ENCODE measurements at regions not wholly inside any gene's neighbourhood (a gene's known extent, or its start where the extent isn't known, plus 50 kb on each side); places are given as distances from the start of the nearest gene placed in this dataset.

DNA sequence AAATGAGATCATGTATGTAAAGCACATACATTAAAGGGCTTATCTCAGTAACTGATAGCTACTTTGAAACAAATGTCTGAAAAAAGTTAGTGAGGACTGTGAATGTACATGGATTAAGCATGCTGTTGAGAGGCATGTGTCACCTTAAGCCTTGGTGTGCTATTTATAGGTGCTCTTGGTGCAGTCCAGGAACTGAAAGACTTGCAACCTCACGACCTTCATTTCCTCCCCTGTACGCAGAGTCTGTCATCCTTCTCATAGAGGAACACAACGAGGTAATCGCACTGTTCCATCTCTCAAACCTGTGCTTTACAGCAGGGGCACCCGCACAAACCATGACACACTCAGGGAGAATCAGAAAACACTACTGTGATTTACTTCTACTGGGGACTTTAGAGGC lies 65.6 kb downstream of the UFM1 start:
- Histone ChIP-seq H3K4me1 (ENCODE audit: control insufficient read depth, insufficient read depth, low read length) (no peaks in the 10 kb centered on the region), H3K27ac (ENCODE audit: low read length) (no peak overlapping the region), H3K4me3 (ENCODE audit: low read length) (no peak overlapping the region), H3K27me3 (ENCODE audit: control insufficient read depth, insufficient read depth, low read length) (no peaks in the 10 kb centered on the region), H3K36me3 (ENCODE audit: control insufficient read depth, insufficient read depth, low read length) (no peaks in the 10 kb centered on the region), H3K9me3 (replicated peaks; ENCODE audit: control insufficient read depth, low read depth, low read length) (no peaks in the 10 kb centered on the region)
- DNase-seq = no peak
- WGBS (ENCODE audit: insufficient coverage) = 55% methylated on average over 4 of the region's 5 CpGs

DNA sequence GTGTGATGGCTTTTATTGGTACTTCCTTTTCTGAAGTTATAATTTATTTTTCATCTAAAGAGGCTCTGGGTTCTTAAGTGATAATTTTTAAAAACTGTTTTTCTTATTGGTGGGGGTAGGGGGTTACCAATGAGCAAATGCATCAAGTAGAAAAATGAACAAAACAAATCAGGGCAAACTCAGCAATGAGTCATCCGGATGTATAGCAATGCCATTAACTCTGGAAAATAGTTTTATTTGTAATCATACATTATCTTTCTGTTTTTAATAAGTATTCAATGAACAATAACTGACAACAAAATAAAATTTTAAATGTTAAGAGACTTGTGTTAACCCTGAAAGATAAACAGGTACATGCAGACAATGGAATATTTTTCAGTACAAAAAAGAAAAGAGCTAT lies 67.6 kb downstream of the UFM1 start:
- Histone ChIP-seq H3K36me3 (ENCODE audit: control insufficient read depth, insufficient read depth, low read length) (no peaks in the 10 kb centered on the region), H3K4me3 (ENCODE audit: low read length) (no peak overlapping the region), H3K9me3 (replicated peaks; ENCODE audit: control insufficient read depth, low read depth, low read length) (no peaks in the 10 kb centered on the region), H3K27me3 (ENCODE audit: control insufficient read depth, insufficient read depth, low read length) (no peaks in the 10 kb centered on the region), H3K4me1 (ENCODE audit: control insufficient read depth, insufficient read depth, low read length) (no peaks in the 10 kb centered on the region), H3K27ac (ENCODE audit: low read length) (no peak overlapping the region)
- no peak for DNase-seq
- WGBS (ENCODE audit: insufficient coverage) = no CpG with 5 or more reads among the region's 1 CpG

DNA sequence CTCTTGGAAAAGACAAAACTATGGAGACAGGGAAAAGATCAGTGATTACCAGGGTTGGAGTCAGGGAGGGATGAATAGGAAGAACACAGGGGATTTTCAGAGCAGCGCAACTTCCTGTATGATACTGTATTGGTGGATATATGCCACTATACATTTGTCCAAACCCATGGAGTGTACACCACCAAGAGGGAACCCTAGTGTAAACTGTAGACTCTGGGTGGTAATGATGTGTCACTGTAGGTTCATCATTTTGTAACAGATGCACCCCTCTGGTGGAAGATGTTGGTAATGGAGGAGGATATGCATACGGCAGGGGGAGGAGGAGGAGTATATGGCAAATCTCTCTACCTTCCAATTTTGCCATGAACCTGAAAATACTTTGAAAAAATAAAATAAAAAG lies 68.1 kb downstream of the UFM1 start:
- DNase-seq = peak; percentile 18
- Histone ChIP-seq H3K27ac (ENCODE audit: low read length) (no peak overlapping the region), H3K4me3 (ENCODE audit: low read length) (no peak overlapping the region), H3K9me3 (replicated peaks; ENCODE audit: control insufficient read depth, low read depth, low read length) (no peaks in the 10 kb centered on the region), H3K27me3 (ENCODE audit: control insufficient read depth, insufficient read depth, low read length) (no peaks in the 10 kb centered on the region), H3K36me3 (ENCODE audit: control insufficient read depth, insufficient read depth, low read length) (no peaks in the 10 kb centered on the region), H3K4me1 (ENCODE audit: control insufficient read depth, insufficient read depth, low read length) (no peaks in the 10 kb centered on the region)
- no CpG with 5 or more reads among the region's 2 CpGs for WGBS (ENCODE audit: insufficient coverage)

DNA sequence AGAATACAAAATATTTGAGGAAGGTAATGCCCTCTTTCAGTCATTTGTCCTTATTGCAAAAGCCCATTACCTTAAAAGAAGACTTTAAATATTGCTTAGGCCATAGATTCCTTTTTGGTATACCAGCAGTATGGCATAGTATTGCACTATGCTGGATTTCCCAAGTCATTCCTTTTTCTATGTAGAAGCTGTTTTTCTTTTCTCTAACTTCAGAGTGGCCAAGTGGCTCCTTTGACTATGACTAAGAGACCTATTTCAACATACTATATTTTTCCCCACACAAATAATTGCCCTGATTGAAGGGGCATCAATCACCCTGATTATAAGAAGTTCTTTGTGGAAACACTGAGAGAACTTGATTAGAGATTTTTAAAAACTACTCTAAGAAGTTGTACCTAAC lies 68.6 kb downstream of the UFM1 start:
- Histone ChIP-seq H3K27me3 (ENCODE audit: control insufficient read depth, insufficient read depth, low read length) (no peaks in the 10 kb centered on the region), H3K27ac (ENCODE audit: low read length) (no peak overlapping the region)

DNA sequence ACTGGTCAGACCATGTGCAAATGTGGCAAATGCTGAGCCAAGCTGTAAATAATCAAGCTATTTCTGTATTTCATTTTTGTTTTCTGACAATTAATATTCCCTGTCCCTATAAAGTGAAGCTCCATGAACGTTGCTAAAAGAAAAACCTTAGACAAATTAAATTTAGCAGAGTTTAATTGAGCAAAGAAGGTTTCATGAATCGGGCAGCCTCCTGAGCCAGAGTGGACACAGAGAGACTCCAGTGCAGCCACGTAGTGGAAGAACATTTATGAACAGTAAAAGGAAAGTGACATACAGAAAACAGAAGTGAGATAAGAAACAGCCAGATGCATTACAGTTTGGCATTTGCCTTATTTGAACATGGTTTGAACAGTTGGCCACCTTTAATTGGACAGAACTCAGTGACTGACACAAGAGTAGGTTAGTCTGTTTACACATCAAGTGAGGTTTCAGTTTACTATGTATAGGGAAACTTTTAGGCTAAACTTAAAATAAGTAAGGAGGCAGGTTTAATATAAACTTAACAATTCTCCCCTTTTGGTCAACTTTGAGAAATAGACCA lies 69.7 kb downstream of the UFM1 start:
- Histone ChIP-seq H3K27me3 (ENCODE audit: control insufficient read depth, insufficient read depth, low read length) (no peaks in the 10 kb centered on the region), H3K36me3 (ENCODE audit: control insufficient read depth, insufficient read depth, low read length) (no peaks in the 10 kb centered on the region), H3K9me3 (replicated peaks; ENCODE audit: control insufficient read depth, low read depth, low read length) (no peaks in the 10 kb centered on the region), H3K4me1 (ENCODE audit: control insufficient read depth, insufficient read depth, low read length) (no peaks in the 10 kb centered on the region), H3K27ac (ENCODE audit: low read length) (no peak overlapping the region), H3K4me3 (ENCODE audit: low read length) (no peak overlapping the region)
- no peak for DNase-seq
- WGBS (ENCODE audit: insufficient coverage) = 100% methylated on average over 2 of the region's 3 CpGs

More for the DNA sequence above, 68.6 kb downstream of the UFM1 start:
- DNase-seq = no peak
- Histone ChIP-seq H3K4me3 (ENCODE audit: low read length) (no peak overlapping the region), H3K9me3 (replicated peaks; ENCODE audit: control insufficient read depth, low read depth, low read length) (no peaks in the 10 kb centered on the region), H3K36me3 (ENCODE audit: control insufficient read depth, insufficient read depth, low read length) (no peaks in the 10 kb centered on the region), H3K4me1 (ENCODE audit: control insufficient read depth, insufficient read depth, low read length) (no peaks in the 10 kb centered on the region)

DNA sequence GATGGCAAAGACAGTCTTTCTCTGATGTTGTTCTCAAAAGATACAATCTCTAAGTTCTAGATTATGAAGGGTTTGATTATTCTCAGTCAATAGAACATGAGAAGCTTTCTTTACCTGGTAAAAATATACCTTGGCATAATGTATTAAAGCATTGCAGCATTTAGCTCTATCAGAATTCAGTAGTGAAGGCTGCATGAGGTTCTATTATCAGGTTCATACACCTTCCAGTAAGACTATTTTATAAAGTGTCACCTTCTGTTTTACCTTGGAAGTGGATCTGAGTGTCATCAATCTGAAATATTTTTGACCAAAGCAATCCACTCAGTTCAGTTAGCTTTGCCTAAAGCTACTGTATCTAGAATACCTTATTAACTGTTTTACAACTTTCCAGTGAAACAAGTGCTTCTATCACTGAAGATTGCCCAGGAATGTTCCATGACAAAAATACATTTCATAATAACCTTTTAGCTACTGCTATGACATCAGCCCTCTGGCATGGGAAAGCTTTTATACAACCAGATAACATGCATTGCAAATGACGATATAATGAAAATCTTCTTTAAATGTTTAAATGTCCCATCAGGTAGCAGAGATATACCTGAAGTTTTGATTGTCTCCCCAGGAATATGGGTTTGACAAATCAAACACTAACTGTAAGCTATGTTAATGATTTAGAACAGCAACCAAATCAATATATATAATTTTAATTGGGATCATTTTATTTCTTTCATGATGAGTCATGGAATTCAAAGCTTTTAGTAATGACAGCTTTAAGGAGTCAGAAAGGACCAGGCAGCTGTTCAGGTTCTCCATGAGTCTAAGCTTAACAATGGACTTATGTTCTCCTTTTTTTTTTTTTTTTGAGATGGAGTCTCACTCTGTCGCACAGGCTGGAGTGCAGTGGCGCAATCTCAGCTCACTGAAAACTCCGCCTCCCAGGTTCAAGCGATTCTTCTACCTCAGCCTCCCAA lies 72.2 kb downstream of the UFM1 start:
- no CpG with 5 or more reads among the region's 5 CpGs for WGBS (ENCODE audit: insufficient coverage)
- H3K27ac ChIP-seq (ENCODE audit: low read length) = no peak overlapping the region

DNA sequence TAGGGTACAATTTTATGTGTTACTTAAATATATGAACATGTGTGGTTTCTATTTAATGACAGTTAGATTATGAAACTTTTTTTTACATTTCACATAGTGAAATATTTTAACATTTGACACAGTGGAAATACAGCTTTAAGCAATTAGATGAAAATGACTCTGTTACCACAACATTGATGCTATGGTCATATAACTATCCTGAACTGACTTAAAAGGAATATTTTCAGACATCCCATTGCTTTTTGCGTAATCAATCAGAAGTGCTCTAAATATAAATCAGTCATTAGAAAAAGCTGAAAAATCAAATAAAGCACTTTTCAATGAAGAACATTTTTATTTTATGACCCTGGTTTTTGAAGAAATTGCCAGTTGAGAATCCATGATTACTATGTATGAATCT lies 80.3 kb downstream of the UFM1 start:
- no peak for DNase-seq
- no peak overlapping the region for H3K27ac ChIP-seq (ENCODE audit: low read length)
- no peaks in the 10 kb centered on the region for H3K9me3 ChIP-seq (replicated peaks; ENCODE audit: control insufficient read depth, low read depth, low read length)
- H3K4me3 ChIP-seq (ENCODE audit: low read length) = no peak overlapping the region
- no peaks in the 10 kb centered on the region for H3K36me3 ChIP-seq (ENCODE audit: control insufficient read depth, insufficient read depth, low read length)
- WGBS (ENCODE audit: insufficient coverage) = no CpG with 5 or more reads among the region's 1 CpG
- H3K4me1 ChIP-seq (ENCODE audit: control insufficient read depth, insufficient read depth, low read length) = no peaks in the 10 kb centered on the region
- H3K27me3 ChIP-seq (ENCODE audit: control insufficient read depth, insufficient read depth, low read length) = no peaks in the 10 kb centered on the region

More for the DNA sequence above, 72.2 kb downstream of the UFM1 start:
- H3K27me3 ChIP-seq (ENCODE audit: control insufficient read depth, insufficient read depth, low read length) = no peaks in the 10 kb centered on the region
- no peaks in the 10 kb centered on the region for H3K4me1 ChIP-seq (ENCODE audit: control insufficient read depth, insufficient read depth, low read length)
- DNase-seq = no peak
- no peaks in the 10 kb centered on the region for H3K9me3 ChIP-seq (replicated peaks; ENCODE audit: control insufficient read depth, low read depth, low read length)
- H3K36me3 ChIP-seq (ENCODE audit: control insufficient read depth, insufficient read depth, low read length) = no peaks in the 10 kb centered on the region
- no peak overlapping the region for H3K4me3 ChIP-seq (ENCODE audit: low read length)

DNA sequence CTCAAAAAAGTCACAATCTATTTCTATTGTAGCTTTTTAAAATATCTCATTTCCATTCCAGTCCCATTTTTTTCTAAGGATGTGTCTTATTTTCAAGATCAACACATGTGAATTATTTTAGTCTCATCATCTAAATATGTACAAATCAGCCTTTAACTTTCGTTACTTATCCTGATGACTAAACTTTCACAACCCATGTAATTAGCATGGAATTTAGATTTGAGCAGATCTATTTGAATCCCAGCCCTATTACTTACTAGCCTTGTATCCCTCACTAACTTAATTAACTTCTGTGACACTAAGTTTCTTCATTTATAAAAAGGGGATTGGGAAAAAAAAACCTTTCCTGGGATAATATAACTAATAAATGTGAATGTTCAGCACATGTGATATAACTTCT lies 81.1 kb downstream of the UFM1 start:
- H3K9me3 ChIP-seq (replicated peaks; ENCODE audit: control insufficient read depth, low read depth, low read length) = no peaks in the 10 kb centered on the region
- no peaks in the 10 kb centered on the region for H3K4me1 ChIP-seq (ENCODE audit: control insufficient read depth, insufficient read depth, low read length)
- no peak for DNase-seq
- H3K27ac ChIP-seq (ENCODE audit: low read length) = no peak overlapping the region
- no peaks in the 10 kb centered on the region for H3K36me3 ChIP-seq (ENCODE audit: control insufficient read depth, insufficient read depth, low read length)
- no peaks in the 10 kb centered on the region for H3K27me3 ChIP-seq (ENCODE audit: control insufficient read depth, insufficient read depth, low read length)
- H3K4me3 ChIP-seq (ENCODE audit: low read length) = no peak overlapping the region
- no CpG with 5 or more reads among the region's 1 CpG for WGBS (ENCODE audit: insufficient coverage)

DNA sequence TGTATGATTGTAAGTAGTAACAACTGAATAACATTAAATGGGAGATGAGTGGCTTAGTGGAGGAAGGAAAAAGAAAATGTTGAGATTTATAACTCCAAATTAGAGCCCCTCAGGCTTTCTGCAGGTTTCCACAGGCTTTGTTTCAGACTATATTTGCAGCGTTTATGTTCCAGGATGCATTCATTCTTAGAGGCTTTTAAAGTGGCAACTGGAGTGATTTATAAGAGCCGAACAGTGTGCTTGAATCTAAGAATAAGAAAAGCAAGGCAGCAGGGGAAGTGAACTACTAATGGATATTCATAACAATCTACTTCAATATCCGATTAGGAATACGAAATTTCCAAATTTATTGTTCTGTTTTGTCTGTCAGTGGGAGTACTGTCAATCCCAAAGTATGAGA lies 91.0 kb downstream of the UFM1 start:
- H3K36me3 ChIP-seq (ENCODE audit: control insufficient read depth, insufficient read depth, low read length) = no peaks in the 10 kb centered on the region
- no peak overlapping the region for H3K4me3 ChIP-seq (ENCODE audit: low read length)
- DNase-seq = no peak
- no CpG with 5 or more reads among the region's 4 CpGs for WGBS (ENCODE audit: insufficient coverage)
- no peaks in the 10 kb centered on the region for H3K4me1 ChIP-seq (ENCODE audit: control insufficient read depth, insufficient read depth, low read length)
- H3K9me3 ChIP-seq (replicated peaks; ENCODE audit: control insufficient read depth, low read depth, low read length) = no peaks in the 10 kb centered on the region
- no peaks in the 10 kb centered on the region for H3K27me3 ChIP-seq (ENCODE audit: control insufficient read depth, insufficient read depth, low read length)
- H3K27ac ChIP-seq (ENCODE audit: low read length) = no peak overlapping the region

DNA sequence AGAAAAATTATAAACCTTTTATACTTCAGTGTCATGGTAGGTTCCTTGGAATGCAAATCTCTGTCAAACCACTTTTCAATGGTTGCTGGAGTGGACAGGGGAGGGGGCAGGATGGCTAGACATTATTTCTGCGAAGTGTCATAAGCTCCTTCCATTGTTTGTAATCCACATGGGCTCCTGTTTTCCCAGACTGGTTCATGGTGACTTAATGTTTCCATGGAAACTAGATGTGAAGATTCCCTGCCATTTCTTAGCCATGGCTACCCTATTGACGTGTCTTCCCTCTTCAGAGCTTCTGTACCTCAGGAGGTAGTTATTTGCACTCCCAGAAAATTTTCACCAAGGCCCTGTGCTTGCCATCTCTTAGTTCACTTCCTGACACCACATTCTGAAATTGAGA lies 95.3 kb downstream of the UFM1 start:
- 100% methylated on average over 1 of the region's 2 CpGs for WGBS (ENCODE audit: insufficient coverage)

More for the DNA sequence above, 95.3 kb downstream of the UFM1 start:
- Histone ChIP-seq H3K4me3 (ENCODE audit: low read length) (no peak overlapping the region), H3K27me3 (ENCODE audit: control insufficient read depth, insufficient read depth, low read length) (no peaks in the 10 kb centered on the region), H3K9me3 (replicated peaks; ENCODE audit: control insufficient read depth, low read depth, low read length) (no peaks in the 10 kb centered on the region), H3K36me3 (ENCODE audit: control insufficient read depth, insufficient read depth, low read length) (no peaks in the 10 kb centered on the region), H3K4me1 (ENCODE audit: control insufficient read depth, insufficient read depth, low read length) (no peaks in the 10 kb centered on the region), H3K27ac (ENCODE audit: low read length) (no peak overlapping the region)
- DNase-seq = no peak

Data from muscle of leg (tissue), 3 donors.